ENCODE measurements at regions not wholly inside any gene's neighbourhood (a gene's known extent, or its start where the extent isn't known, plus 50 kb on each side); places are given as distances from the start of the nearest gene placed in this dataset.

DNA sequence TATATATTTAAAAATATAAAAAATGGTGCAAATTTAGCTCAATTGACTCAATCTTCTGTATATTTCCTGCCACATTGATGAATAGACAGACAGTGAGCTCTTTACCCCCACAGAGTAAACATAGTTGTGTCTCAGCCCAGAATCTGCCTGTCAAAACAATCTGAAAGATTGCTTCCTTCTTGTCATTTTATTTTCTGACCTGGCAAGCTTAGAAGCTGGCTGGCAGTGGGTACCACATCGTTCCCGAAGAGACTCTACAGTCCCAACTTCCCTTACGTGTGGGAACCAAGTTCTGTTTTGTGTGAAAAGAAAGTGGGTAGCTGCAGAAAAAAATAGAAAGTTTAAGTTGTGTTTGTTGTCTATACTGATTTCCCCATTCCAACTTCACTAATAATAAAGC is 629.3 kb upstream of the NEGR1 start:
- no peak for FAIRE-seq

More for the DNA sequence above, 629.3 kb upstream of the NEGR1 start:
- ChIA-PET SMC1A (ENCODE audit: uncharacterized antibody, unreplicated experiment) (no interaction called here), POLR2A (no interaction called here), RAD21 (ENCODE audit: unreplicated experiment) (no interaction called here), CTCF (no interaction called here)
- WGBS (ENCODE audit: insufficient coverage, insufficient replicate concordance, low lambda C conversion rate, missing lambda C conversion rate) = 61% methylated on average over 3 of the region's 3 CpGs
- H3K27me3 ChIP-seq (replicated peaks in 1 of 2; ENCODE audit: control insufficient read depth in 2 of 2, insufficient read depth in 2 of 2, low read length in 1 of 2) = no peaks in the 10 kb centered on the region
- H3K4me1 ChIP-seq (ENCODE audit: control insufficient read depth, insufficient read depth, low read length) = no peaks in the 10 kb centered on the region
- no peaks in the 10 kb centered on the region for H3K36me3 ChIP-seq (ENCODE audit: control insufficient read depth in 2 of 2, insufficient read depth in 2 of 2, low read length in 1 of 2)
- ATAC-seq = no peak
- H3K4me3 ChIP-seq = no peak overlapping the region
- in situ Hi-C loops (cut with MboI) = no loop called here
- H3K9ac ChIP-seq (ENCODE audit: control insufficient read depth, insufficient read depth, low read length) = no peak overlapping the region
- H3K79me2 ChIP-seq (ENCODE audit: control insufficient read depth, insufficient read depth, low read length) = no peaks in the 10 kb centered on the region
- no peak overlapping the region for H2AFZ ChIP-seq (ENCODE audit: control insufficient read depth, low read depth, low read length)
- BruUV-seq (replicated peaks) = no TSS peak
- TF ChIP-seq FOXM1 (IDR thresholded peaks at IDR 0.05; ENCODE audit: low read depth, low read length) = no peak
- no peak for TF ChIP-seq PBX3 (IDR thresholded peaks at IDR 0.05; ENCODE audit: insufficient replicate concordance, low read depth, low read length)
- no peak for TF ChIP-seq FOXK2 (IDR thresholded peaks at IDR 0.05)
- TF ChIP-seq EED (IDR thresholded peaks at IDR 0.05; ENCODE audit: low read depth) = no peak
- no peak for TF ChIP-seq ZBTB4 (CRISPR knock-in tag; IDR thresholded peaks at IDR 0.05)
- no peak for TF ChIP-seq SREBF1 (IDR thresholded peaks at IDR 0.05; ENCODE audit: low read length)
- no peak for TF ChIP-seq SRF (IDR thresholded peaks at IDR 0.05; ENCODE audit: low read depth in 2 of 2, low read length in 2 of 2)
- TF ChIP-seq POLR2AphosphoS2 (IDR thresholded peaks at IDR 0.05; ENCODE audit: low read depth, low read length) = no peak
- no peak for TF ChIP-seq PKNOX1 (IDR thresholded peaks at IDR 0.05)
- TF ChIP-seq MYC (IDR thresholded peaks at IDR 0.05; ENCODE audit: insufficient read depth, insufficient read length, insufficient replicate concordance, low read length, severe bottlenecking) = no peak
- no peak for TF ChIP-seq DPF2 (IDR thresholded peaks at IDR 0.05)
- TF ChIP-seq IRF3 (IDR thresholded peaks at IDR 0.05) = no peak
- TF ChIP-seq SMAD1 (IDR thresholded peaks at IDR 0.05; ENCODE audit: low read depth, partially characterized antibody) = no peak
- no peak for TF ChIP-seq HDGF (IDR thresholded peaks at IDR 0.05)
- no peak for TF ChIP-seq HDAC6 (IDR thresholded peaks at IDR 0.05; ENCODE audit: unreplicated experiment)
- no peak for TF ChIP-seq SIX5 (IDR thresholded peaks at IDR 0.05; ENCODE audit: low read depth, low read length, severe bottlenecking)
- no peak for TF ChIP-seq CREM (IDR thresholded peaks at IDR 0.05; ENCODE audit: low read depth)
- H3K27ac ChIP-seq (ENCODE audit: control insufficient read depth, insufficient read depth) = no peak overlapping the region
- no peak for DNase-seq (ENCODE audit: low read depth, low spot score)
- no peaks in the 10 kb centered on the region for H4K20me1 ChIP-seq (ENCODE audit: control insufficient read depth, insufficient read depth)
- no peak overlapping the region for H3K4me2 ChIP-seq (ENCODE audit: control insufficient read depth, insufficient read depth)
- intact Hi-C loops (cut with micrococcal nuclease; ENCODE audit: unreplicated experiment) = no loop called here
- H3K9me3 ChIP-seq (replicated peaks; ENCODE audit: control insufficient read depth, insufficient read depth, low read length) = no peaks in the 10 kb centered on the region
